Endothelial cell of umbilical vein (primary cell): ENCODE measurements at regions not wholly inside any gene's neighbourhood (a gene's known extent, or its start where the extent isn't known, plus 50 kb on each side); places are given as distances from the start of the nearest gene placed in this dataset.
A peak's percentile ranks its signal among the peaks of the same experiment; 100 is the strongest.

Source experiments
- CTCF ChIP-seq, 2 donors: IDR thresholded peaks; 1 replicate in 1 of 2; 2 replicates in 1 of 2; pipeline ENCODE4 v1.5.1; 2011; ENCODE audit warnings: low read length in 2 of 2, mild to moderate bottlenecking in 2 of 2, moderate library complexity in 2 of 2, control low read depth in 1 of 2, inconsistent platforms in 1 of 2, low read depth in 1 of 2; ENCODE audit not compliant: insufficient read depth in 1 of 2; ENCODE audit errors: extremely low read depth in 1 of 2
- EZH2 ChIP-seq: IDR thresholded peaks from 2 replicates; pipeline ENCODE4 v1.6.1; 2012; ENCODE audit warnings: borderline replicate concordance, low read depth, mild to moderate bottlenecking, moderate library complexity, low read length, inconsistent platforms; ENCODE audit not compliant: severe bottlenecking
- FOS ChIP-seq: IDR thresholded peaks from 2 replicates; pipeline ENCODE4 v1.6.1; 2011; ENCODE audit warnings: mild to moderate bottlenecking, low read length, moderate library complexity, borderline replicate concordance; ENCODE audit not compliant: insufficient read depth
- JUN ChIP-seq: IDR thresholded peaks from 2 replicates; pipeline ENCODE4 v1.6.1; 2011; ENCODE audit warnings: borderline replicate concordance, low read depth; ENCODE audit not compliant: insufficient read length, insufficient read depth
- MAX ChIP-seq: IDR thresholded peaks from 2 replicates; pipeline ENCODE4 v1.6.1; 2011; ENCODE audit not compliant: insufficient read depth, insufficient read length
- POLR2A ChIP-seq: IDR thresholded peaks from 2 replicates; pipeline ENCODE4 v1.6.1; 2012; ENCODE audit warnings: low read depth, mild to moderate bottlenecking, control low read depth, low read length
- POLR2AphosphoS5 ChIP-seq: IDR thresholded peaks from 2 replicates; pipeline ENCODE4 v1.6.1; 2012; ENCODE audit warnings: low read depth, mild to moderate bottlenecking, control low read depth, low read length, moderate library complexity; ENCODE audit not compliant: insufficient read depth

- TF ChIP-seq EZH2 (no peak), POLR2A (no peak), CTCF (IDR thresholded peaks at IDR 0.05; ENCODE audit: extremely low read depth in 1 of 2, insufficient read depth in 1 of 2, low read depth in 1 of 2, low read length in 2 of 2) (no peak), POLR2AphosphoS5 (no peak), FOS (peak; percentile 29), JUN (no peak), MAX (no peak)
These were observed 109.2 kb upstream of the MAP2 start for GRCh38 chr2:209314653-209315052.
